ENCODE measurements at regions not wholly inside any gene's neighbourhood (a gene's known extent, or its start where the extent isn't known, plus 50 kb on each side); places are given as distances from the start of the nearest gene placed in this dataset.

DNA sequence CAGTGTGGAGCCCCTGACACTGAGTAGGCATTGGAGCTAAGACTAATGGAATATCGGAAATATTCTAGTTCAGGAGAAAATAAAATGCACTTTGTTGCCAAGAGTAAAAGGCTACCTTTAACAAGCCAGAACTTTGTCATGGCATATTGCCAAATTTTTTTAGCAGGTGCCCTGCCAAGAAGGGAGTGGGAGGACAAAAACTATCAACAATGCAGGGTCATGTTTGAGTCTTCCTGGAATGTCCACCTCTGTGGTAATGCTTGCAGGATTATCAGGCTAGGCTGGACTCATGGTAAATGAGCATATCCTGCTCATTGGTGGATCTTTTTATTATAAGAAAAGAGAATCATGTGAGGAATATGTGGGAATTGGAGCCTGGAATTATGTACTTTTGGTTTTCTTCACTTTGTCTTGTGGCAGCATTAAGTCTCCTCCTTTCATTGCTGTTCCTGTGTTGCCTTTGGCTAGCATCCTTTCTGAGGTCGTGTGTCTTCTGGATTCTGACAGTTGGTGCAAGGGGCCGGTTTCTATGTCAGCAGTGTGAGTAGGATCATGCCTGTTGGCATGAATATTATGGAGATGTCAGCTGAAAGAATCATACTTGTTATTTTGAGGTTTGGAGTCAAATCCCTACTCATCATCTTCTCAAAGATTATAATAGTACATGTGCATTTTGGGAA is 122.9 kb upstream of the SPRY2 start:
- DNase-seq (ENCODE audit: low read depth), result no peak

DNA sequence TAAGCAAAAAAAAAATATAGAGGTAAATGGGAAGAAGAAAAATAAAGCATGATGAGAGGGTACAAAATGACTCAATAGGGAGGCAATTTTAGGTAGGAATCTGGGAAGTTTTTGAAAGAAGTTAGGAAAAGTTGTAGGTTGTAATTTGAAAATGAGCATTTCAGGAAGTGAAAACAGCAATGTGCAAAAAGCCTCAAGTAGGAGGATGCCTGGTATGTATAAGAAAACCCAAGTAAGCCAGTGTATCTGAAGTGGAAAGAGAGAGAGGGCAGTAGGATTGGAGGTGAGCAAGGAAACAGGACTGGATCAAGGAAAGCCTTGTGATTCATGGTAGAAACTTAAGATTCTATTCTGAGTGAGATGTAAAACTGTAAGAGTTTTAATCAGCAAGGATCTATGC is 121.6 kb upstream of the SPRY2 start:
- no peak for DNase-seq (ENCODE audit: low read depth)

DNA sequence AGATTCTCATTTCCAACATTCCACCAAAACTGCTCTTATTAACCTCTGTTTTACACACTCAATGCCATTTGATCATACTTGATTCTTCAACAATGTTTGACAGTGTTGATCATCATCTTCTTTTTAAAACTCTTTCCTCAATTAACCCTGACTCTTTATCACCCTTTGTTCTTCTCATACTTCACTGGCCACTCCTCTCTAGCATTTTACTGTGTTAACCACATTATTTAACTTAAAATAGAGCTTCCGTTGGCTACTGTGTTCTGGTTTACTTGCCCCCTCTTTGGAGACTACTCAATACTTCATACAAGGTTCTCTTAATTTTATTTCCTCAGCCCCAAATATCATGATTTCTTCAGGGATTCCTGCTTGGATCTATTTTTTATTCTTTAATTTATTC is 121.1 kb upstream of the SPRY2 start:
- no peak for DNase-seq (ENCODE audit: low read depth)

DNA sequence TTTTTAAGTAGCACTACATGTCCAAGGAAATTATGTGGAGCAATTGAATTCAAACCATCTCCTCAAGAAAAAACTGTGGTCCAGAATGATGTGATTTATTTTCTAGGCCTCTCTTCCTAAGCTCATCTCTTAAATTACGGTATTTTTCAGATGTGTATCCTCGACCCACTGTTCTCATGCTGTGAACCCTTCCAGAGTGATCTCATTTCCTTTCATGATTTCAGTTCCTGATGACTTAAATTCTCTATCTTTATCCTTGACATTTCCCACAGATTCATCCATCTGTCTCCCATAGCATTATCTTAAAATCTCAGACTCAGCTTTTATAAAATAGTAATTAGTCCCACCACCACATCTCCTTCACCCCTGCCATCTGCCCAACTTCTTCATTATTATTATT is 117.6 kb upstream of the SPRY2 start:
- no peak for DNase-seq (ENCODE audit: low read depth)

DNA sequence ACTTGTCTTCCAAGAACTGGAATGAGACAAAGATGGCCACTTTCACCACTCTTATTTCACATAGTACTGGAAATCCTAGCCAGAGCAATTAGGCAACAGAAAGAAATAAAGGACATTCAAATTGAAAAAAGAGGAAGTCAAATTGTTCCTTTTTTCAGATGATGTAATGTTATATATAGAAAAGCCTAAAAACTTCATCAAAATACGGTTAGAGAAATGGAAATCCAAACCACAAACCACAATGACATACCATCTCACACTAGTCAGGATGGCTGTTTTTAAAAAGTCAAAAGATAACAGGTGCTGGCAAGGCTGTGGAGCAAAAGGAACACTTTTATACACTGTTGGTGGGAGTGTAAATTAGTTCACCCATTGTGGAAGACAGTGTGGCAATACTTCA is 113.3 kb upstream of the SPRY2 start:
- DNase-seq (ENCODE audit: low read depth), result no peak

DNA sequence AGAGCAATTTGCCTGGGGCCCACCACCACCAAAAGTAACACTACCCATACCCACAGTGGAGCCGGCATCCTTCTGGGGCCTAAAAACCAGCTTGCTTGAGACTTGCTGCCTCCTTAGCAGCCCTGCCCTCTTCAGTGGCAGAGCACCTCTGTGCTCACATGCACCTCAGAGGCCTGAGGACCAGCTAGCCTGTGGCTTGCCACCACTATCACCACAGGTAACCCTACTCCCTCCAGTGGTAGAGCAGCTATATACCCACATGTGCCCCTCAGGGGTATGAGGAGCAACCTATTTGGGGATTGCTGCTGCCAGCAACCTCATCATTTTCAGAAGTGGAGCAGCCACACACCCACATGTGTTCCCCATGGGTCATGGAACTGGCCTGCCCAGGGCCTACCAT is 111.4 kb upstream of the SPRY2 start:
- DNase-seq (ENCODE audit: low read depth), result no peak

DNA sequence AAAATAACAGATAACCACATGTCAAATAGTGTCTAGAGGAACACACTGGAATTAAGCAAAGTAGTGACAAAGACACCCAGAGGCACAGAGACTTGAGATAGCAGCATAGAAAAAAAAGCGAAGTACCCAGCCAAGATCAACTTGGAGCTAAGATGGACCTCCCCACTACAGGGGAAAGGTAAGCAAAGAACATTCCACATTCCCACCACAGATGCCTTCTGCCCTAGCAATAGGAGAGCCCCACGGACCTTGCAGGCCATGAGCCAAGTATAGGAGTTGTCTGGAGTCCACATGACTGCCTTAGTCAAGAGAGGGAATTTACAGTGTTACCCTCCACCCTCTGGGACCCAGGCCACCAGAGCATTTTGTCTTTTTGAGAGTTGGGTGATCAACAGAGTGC is 110.7 kb upstream of the SPRY2 start:
- DNase-seq (ENCODE audit: low read depth), result no peak

DNA sequence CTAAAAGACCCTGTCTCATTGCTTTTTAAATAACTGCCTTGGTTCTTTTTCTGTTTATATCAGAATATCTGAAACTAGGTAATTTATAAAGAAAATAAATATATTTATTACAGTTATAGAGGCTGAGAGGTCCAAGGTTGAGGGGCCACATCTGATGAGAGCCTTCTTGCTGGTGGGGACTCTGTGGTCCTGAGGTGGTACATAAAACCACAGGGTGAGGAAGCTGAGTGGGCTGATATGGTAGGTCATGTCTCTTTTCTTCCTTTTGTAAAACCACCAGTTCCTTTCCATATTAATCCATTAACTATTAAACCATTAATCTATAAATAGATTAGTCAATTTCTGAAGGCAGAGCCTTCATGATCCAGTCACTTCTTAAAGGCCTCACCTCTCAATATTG is 109.5 kb upstream of the SPRY2 start:
- no peak for DNase-seq (ENCODE audit: low read depth)

DNA sequence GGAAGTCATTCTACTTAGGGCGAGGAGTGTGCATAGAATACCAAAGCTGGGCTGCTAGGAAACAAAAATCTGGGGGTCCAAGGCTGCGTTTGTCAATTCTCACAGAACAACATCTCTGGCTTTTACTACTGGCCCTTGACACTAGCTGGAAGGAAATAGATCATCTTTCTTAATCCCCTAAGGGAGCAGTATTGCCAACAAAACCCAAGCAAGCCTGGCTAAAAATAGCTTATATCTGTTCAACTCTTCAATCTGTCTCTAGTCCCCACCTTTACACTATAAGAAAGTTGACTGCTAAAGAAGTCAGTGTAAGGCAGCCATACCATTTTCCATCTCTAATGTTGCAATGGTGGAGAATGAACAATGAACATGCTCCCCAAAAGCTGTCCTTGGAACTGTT is 107.8 kb upstream of the SPRY2 start:
- DNase-seq (ENCODE audit: low read depth), result no peak

DNA sequence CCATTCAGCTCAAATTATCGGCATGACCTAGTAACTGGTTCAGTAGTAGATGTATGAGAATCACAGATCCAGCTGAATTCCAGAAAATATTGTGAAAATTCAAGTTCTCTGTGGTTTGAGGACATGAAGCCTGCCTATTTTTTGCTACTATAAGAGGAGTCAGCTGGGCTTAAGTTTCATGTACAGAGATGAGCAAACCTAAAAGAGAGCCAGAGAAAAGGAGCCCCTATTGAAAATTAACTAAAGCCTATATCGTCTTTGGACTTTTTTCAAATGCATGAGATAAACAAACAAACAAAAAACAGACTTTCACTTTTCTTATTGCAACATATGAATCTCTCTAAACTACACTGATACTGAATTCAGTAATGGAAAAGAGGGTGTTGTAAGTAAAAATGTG is 106.8 kb upstream of the SPRY2 start:
- no peak for DNase-seq (ENCODE audit: low read depth)

DNA sequence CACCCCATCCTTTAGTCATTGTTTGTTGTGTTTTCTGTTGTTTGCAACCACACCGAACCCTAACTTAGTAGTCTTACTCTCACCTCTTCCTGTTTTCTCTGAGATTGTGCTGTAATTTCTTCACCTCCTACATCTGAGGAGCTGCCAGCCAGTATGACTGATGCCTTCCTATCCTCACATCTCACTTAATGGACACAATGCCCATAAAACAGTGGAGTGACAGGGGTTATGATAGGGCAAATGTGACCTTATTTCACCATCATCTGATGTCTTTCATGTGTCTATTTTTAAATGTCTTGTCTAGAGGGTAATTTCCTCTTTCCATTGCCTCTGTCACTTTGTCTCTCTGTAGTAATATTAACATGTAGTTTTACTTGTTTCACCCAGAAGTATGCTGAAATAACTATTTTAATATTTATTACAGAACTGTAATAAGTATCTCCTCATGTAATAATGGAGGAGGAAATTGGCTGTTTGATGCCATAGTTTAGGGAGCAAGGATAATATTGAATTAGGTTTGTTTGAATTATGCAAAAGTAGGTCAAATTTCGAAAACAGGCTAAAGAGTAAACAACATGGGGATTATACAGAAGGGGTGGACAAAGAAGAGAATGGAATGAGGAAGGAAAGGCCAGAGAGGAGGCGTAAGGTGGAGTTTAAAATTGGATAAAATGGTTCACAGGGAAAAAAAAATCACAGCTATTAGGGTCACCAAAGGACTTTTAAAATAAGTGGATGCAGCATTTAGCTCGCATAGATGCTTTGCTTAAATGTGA is 103.5 kb upstream of the SPRY2 start:
- DNase-seq (ENCODE audit: low read depth), result no peak

DNA sequence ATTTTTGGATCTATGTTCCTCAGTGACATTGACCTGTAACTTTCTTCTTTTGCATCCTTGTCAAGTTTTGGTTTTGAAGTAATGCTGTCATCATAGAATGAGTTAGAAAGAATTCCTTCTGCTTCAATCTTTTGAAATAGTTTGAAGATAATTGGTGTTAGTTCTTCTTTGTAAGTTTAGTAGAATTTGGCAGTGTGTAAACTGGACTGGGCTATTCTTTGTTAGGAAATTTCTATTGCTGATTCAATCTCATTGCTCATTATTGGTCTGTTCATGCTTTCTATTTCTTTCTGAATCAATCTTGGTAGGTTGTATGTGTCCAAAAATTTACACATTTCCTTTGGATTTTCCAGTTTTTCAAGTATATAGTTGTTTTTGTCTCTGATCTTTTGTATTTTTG is 101.7 kb upstream of the SPRY2 start:
- DNase-seq (ENCODE audit: low read depth), result no peak

DNA sequence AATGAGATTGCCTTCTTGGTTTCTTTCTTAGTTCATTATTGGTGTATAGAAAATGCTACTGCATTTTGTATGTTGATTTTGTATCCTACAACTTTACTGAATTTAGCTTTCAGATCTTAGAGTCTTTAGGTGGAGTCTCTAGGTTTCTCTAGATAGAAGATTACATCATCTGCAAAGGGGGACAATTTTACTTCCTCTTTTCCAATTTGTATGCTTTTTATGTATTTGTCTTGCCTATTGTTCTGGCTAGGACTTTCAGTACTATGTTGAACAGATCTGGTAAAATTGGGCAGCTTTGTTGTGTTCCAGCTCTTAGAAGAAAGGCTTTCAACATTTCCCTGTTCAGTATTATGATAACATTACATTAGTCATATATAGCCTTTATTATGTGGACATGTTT is 101.0 kb upstream of the SPRY2 start:
- DNase-seq (ENCODE audit: low read depth), result no peak

DNA sequence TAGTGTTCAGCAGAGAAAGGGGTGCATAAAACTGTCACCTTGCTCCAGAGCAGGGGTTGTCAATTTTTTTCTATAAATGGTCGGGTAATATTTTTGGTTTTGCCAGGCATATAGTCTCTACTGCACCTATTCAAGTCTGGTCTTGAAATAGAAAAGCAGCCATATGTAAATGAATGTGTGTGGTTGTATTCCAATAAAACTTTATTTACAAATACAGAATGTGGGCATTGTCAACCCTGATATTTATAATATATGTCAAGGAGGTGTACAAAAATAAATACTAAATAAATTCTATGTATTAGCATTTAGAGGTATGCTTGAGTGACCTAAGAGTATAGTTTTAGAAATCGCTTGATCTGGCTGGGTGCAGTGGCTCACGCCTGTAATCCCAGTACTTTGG is 97.6 kb upstream of the SPRY2 start:
- no peak for DNase-seq (ENCODE audit: low read depth)

DNA sequence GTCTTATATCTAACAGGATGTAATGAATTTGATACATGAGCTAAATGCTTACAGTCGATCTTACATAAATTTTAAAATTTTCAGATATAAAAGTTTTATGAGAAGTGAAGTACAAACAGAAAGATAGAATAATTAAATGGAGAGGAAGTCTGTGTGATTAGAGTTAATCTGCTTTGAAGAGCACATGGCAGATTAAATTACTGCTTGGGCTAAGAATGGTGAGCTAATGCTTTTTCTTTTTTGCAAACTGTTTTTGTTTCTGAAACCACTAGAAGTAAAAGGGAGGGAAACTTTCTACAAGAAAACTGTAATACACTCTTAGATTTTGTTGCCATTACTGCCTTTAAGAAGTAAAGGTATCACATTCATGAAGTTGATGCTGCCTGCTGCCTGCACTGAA is 96.3 kb upstream of the SPRY2 start:
- no peak for DNase-seq (ENCODE audit: low read depth)

DNA sequence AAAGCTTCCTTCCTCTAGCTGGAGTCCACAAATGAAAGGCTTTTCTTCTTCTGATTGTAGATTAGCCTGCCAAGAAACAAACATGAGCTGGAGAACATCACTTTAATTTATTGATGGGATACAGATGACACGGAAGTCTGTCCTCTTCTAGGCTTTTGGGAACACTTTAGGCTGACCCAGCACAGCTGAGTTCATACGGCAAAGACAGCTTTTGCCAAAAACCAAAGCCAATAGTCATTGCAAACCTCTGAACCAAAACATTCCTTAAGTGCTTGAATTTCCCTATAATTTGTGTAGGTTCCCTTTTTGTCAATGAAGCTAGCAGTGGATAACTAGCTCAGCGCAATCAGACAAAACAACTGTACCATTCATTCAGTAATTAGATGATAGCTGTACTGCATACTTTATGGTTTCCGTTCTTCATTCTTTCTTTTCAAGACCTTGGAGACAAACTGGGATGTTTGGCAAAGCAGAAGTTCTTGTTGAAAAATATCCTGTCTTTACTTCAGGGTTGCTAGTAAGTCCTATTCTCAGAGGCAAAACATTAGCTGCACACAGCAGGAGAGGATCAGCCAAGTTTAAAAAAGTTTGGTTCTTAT is 95.7 kb upstream of the SPRY2 start:
- DNase-seq (ENCODE audit: low read depth), result peak; percentile 1

DNA sequence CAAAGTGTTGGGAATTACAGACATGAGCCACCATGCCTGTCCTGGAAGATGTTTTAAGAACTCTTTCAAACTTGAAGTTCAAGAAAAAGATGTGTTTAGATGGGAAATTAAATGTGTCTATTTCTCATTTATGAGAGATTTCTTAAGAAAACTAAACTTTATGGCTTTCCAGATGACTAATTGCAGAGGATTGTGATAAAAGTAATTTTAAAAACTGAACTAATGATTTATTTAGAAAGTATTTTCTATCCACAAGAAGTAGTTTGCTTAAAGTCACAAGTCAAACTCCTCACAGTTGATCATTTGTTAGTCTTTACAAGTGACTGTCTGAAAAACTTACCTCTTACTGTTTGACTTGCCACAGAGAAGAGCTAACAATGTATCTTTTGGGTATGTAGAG is 89.6 kb upstream of the SPRY2 start:
- DNase-seq (ENCODE audit: low read depth), result peak; percentile 21

DNA sequence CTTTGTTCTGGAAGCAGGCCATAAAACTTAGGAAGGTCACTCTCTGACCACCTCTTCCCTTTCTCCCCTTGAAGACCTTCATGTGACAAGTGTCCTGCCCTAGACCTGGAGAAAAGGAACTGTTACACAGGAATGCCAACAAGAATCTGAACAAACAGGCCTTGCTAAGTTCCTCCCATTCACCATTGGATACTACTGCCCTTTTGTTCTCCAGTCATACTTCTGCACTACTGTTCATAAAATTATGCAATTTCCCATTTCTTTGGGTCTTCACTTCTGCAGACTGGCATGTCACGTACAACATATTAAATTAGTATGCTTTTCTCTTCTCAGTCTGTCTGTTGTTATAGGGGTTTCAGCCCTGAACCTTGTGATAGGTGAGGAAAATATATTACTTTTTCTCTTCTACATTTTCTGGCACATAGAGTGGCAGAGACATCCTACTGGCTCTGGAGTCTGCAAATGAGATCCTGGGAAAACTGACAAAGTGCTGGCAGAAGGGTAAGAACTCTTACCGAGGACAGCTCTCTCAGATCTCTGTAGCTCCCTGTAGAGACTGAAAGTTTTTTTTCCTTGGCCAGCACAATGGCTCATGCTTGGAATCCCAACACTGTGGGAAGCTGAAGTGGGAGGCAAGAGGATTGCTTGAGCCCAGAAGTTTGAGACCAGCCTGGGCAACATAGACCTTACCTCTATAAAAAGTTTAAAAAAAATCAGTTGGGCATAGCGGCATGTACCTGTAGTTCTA is 87.6 kb upstream of the SPRY2 start:
- no peak for DNase-seq (ENCODE audit: low read depth)

DNA sequence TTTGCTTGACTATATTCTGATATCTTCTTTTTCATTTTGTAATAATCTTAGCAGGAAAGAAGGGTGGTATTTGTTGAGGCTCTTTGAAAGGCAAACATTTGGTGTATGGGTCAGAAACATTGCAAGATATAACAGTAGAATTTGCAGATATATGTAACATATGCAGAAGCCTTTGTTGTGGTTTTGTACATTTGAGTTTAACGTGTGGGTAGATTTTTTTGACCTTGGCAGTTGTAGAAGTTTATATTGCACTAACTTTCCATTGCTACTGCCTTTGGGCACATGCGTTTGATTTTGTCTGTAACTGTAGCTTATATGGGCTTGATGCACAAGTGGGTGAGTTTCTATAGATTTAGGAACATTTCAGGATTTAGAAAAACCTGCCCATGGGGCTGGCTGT is 78.5 kb upstream of the SPRY2 start:
- no peak for DNase-seq (ENCODE audit: low read depth)

DNA sequence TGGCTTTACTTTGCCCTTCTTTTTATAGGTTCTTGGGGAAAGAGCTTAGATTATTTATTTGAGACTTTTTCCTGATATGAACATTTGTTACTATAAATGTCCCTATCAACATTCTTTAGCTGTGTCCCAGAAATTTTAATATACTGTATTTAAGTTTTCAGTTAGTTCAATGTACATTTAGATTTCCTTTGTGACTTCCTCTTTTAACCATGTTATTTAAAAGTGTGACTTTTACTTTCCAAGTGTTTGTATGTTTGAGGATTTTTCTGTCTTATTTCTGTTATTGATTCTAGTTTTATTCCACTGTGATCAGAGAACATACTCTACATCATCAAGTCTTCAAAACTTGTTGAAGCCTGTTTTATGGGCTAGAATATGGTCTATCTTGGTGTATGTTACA is 72.7 kb upstream of the SPRY2 start:
- no peak for DNase-seq (ENCODE audit: low read depth)

DNA sequence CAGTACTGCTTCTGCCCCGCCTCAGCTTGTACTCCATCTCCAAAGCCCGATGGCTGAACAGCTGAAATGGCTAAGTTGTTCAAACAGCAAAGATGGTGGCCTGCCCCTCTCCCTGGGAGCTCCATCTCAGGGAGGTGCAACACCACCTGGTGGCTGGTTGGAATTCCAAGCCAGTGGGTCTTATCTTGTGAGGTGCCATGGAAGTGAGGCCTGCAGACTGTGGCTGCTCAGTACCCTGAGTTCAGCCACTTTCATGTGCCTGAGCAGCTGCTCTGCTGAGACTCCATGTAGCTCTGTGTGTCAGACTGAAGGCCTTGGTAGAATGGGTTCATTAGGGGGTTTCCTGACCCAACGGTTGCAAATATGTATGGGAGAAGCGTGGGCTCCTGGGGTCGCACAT is 67.3 kb upstream of the SPRY2 start:
- DNase-seq (ENCODE audit: low read depth), result no peak

DNA sequence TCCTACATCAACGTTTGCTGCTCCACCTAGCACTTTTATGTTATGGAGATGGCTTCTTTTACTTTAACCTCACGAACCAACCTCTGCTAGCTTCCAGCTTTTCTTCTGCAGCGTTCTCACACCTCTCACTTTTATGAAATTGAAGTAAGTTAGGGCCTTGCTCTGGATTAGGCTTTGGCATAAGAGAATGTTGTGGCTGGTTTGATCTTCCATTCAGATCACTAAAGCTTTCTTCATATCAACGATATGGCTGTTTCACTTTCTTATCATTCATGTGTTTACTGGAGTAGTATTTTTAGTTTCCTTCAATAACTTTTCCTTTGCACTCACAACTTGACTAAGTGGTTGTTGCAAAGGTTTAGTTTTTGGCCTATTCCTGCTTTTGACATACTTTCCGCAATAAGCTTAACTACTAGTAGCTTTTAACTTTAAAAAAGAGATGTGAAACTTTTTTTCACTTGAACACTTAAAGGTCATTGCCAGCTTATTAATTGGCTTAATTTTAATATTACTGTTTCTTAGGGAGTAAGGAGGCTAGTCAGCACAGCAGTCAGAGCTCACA is 60.0 kb upstream of the SPRY2 start:
- no peak for DNase-seq (ENCODE audit: low read depth)
